HG02588 (cell line): ENCODE measurements at regions not wholly inside any gene's neighbourhood (a gene's known extent, or its start where the extent isn't known, plus 50 kb on each side); places are given as distances from the start of the nearest gene placed in this dataset.

ENCODE experiments used
- ATAC-seq: cut with Tn5 transposase; IDR thresholded peaks from one replicate; pipeline ENCODE4 v1.9.1; 2021; ENCODE audit warnings: mild to moderate bottlenecking, moderate library complexity; ENCODE audit not compliant: unreplicated experiment

DNA sequence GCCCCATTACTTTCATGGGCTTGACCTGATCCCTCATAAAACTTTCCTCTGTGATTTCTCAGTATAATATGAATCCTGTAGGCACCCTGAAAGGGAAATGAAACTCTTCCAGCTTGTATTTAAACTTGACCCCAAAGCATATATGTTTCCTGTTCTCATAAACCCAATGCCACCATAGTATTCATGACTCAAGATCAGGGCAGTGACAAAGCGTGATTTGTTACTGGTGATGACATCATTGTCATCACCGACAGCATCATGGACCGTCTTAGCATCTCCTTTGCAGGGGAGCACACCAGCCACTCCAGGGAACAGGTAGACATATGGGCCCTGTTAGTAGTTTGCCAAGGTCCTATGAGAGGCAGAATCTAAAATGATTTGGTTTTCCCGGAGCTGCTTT, 741.2 kb downstream of the NR2F2 start:
- ATAC-seq, result no peak

DNA sequence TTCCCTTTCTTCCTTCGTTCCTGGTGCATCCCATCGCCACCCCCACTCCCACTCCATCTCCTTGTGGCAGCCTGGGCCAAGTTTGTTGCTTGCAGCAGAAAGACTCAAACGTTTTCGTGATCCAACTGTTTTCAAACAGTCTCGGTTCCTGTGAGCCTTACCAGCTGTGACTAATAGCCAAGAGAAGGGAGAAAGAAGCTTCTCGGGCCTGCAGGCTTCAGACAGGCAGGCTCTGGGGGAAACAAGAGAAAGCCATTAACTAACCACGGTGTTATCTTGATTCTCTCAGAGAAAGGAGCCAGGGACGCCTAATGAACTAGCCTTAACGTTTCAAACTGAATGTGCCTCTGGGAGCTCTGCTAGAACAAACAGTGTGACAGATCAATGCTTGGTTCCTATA, 742.0 kb downstream of the NR2F2 start:
- no peak for ATAC-seq

DNA sequence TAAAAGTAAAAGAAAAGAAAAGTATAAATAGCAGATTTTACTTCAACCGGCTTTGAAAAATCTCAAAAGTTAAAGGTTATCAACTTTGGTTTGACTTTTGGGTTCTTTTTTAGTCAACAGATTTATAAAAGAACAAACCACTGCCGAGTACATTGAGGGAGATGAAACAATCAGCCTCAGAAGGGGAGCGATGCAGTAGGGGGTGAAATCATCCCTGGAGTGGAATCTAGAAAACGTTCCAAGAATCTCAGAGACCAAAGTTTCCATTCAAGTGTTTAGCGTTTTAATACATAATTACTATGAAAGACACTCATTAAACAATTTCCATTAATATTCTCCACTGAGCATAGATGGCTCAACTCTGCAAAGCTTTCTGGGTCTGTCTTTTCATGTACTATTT, 745.5 kb downstream of the NR2F2 start:
- no peak for ATAC-seq

DNA sequence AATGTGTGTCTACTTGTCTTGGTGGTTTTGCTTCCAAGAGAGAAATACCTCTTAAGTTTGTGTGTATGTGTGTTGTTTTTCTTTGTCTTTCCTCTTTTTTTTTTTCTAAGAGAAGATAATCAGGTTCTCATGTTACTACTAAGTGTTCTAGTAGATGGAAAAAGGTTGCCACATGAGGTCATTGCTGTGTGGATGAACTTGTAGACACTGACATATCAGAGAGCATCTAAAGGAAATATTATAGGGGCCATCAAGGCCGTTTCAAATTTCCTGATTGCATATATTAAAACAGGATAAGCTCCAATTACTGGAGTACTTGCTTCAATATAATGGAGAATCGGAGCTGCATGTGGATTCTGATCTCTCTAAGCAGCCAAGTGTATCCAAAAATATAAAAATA, 747.5 kb downstream of the NR2F2 start:
- ATAC-seq, result no peak

GRCh38 chr15:97078591-97078990, 748.1 kb downstream of the NR2F2 start:
- ATAC-seq, result no peak

DNA sequence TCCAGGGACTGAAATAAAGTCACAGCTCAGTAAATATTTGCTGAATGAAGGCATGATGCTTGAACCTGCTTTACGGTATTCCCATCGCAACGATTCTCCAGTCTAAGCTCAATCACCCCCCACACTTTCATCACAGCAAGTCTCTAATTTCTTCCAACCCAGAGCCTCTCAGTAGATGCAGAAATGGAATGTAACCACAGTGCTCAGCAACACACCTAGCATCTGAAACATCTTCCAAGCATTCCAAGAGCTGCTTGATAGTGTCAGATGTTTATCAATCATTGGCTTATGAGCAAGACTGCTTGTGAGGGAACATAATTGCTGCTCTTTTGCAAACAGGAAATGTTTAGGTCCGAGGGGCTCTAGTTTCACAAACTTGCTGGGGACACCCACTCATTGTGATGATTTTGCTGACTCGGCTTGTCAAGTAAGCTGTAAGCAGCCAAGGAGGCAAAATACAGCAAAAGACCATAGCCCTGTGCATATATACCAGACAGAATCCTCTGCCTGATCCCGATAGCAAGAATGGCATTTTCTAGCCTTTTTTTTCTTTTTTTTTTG, 751.2 kb downstream of the NR2F2 start:
- ATAC-seq, result no peak

GRCh38 chr15:97082830-97083229, 752.3 kb downstream of the NR2F2 start:
- ATAC-seq, result no peak

DNA sequence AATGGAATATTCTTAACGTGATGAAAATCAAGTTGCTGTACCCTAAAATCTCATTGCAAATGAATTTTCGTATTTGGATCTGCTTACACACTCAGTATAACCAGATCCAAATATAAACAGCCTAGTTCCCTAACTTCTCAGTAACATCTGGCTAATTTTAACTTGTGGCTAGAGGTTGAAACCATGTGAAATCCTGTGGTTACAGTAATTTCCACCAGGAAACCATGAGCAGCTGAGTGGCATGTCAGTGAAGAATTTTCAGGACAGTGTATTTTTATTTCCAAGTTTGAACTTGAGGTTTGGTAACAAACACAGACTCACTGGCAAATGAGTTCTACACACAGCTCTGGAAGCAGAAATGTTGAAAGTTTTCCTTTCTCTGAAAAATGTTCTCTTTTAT, 754.1 kb downstream of the NR2F2 start:
- no peak for ATAC-seq

DNA sequence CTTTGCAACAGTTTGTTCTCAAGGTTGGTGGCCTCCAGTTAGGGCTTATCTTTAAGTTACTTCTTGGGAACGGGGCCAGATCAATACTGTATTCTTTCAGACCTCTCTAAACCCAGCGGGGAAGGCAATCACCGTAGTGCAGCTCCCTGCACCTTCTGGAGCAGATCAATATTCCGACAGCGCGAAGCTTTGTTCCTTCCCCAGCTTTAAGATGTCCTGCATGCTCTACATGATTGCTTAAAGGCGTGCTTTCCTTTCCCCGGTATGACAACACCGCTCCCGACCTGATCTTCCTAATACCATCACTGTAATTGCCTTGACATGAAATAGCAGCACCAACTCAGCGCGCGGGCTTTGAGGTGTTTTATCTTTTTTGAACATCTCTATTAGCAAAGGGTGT, 755.2 kb downstream of the NR2F2 start:
- ATAC-seq, result no peak

DNA sequence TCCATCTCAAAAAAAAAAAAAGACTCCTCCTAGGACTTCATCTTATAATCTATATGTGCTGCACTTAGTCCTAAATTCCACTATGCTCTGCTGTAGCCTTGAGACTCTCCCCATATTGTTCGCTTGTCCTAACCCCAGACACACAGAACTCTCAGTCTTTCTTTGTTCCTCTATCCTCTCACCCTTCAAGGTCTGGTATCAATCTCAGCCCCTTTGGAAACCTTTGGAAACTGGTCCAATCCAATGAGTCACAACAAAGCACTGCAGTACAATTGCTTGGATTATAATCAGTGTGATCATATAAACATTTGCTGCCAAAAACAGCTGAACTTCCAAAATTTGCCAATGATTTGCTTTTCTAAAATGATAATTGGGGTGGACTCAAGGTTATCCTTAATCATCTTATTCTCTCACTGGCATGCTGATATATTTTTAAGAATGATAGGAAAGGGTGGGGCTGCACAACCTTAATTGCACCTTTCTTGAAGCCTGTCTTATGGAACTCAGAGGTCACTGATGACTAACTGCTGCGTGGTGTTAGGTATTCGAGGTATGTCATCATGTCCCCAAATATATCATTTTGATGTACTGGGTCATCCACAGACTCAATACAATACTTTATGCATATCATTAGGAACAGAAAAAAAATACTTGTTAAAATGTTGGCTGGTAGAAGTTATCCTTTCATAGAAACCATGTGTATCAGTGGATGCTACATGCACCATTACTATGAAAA, 756.7 kb downstream of the NR2F2 start:
- no peak for ATAC-seq

- ATAC-seq, result no peak
Observed at GRCh38 chr15:97091093-97091492, 760.6 kb downstream of the NR2F2 start.

GRCh38 chr15:97092656-97093055, 762.2 kb downstream of the NR2F2 start:
- no peak for ATAC-seq

GRCh38 chr15:97096303-97096835, 765.9 kb downstream of the NR2F2 start:
- ATAC-seq, result no peak

- no peak for ATAC-seq
Observed at GRCh38 chr15:97099040-97099439, 768.5 kb downstream of the NR2F2 start.

DNA sequence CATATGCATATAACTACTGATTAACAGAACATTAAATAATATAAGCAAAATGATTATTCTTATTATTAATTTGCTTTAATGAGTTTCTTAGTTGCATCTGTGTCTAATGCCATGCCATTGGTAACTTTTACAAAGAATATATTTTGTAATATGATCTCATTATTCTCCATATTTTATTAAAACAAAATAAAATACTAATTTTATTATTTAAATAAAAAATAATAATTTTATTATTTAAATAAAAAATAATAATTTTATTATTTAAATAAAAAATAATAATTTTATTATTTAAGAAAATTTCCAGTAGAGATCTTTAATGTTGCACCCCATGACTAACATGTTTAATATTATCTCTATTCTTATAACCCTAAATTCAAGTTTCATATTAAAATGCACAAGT, 771.1 kb downstream of the NR2F2 start:
- ATAC-seq, result no peak

DNA sequence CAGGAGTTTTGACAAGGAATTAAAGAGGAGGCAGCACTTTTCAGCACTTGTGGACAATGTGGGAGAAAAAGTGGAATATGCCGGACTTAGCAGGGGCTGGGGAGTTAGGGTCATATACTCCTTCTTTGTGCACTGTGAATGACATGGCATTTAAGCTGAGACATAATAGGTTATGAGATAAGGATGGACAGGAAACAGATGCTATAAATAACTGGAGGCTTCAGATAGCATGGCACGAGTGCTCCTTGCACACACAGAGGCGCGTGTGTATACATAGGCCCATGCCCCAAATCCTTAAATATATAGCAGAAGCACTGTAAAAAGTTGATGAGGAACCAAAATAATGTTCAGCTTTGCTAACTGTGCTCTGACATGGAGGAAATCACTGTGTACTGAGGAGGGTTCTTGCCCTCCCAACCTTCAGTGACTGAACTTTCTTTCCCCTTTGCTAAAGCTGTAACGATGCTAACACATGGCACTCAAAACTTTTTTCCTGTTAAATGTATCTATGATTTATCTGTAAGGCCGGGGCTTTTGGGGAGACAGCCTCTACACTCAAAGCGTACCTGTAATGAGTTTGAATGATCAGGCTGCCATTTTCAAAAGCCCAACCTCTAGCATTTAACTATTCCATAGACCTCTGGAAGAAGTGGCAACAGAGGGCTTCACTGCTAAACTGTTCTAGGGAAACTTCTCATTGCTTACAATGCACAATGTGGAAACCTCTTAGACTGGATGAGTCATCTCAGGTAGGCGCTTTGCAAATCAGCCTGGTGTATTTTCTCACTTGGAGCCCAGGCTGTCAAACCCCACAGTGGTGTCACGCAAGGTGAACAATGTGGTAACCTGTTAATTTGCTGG, 784.6 kb downstream of the NR2F2 start:
- no peak for ATAC-seq

DNA sequence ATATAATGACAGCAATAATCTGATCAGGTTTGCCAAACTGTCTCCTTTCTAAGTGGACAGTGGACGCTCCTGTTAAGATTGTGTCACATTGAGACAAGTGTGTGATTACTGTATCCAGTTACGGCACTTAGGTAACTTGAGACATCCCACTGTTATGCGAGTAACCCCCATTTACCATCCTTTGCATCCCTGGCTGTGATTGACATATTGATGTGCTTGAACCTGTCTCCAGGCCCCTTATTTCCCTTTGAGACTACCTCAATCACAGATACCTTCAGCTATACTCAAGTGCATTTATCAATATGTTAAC, 785.2 kb downstream of the NR2F2 start:
- no peak for ATAC-seq

DNA sequence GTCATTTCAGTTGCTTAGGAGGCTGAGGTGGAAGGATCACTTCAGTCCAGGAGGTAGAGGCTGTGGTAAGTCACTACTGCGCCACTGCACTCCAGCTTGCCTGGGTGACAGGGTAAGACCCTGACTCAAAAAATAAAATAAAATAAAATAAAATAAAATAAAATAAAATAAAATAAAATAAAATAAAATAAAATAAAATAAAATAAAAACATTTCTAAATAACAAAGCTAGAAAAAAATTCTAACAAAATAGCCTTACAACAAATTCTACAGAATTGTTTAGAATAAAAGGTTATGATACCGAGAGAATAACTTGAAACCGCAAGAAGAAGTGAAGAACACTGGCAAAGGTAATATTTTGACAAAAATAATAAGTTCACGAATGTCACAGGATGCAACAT, 794.3 kb downstream of the NR2F2 start:
- no peak for ATAC-seq

GRCh38 chr15:97126553-97127233, 796.2 kb downstream of the NR2F2 start:
- ATAC-seq, result no peak

- ATAC-seq, result no peak
Observed at GRCh38 chr15:97129674-97130073, 799.2 kb downstream of the NR2F2 start.

- no peak for ATAC-seq
Observed at GRCh38 chr15:97140216-97140615, 809.7 kb downstream of the NR2F2 start.
